HepG2 (cell line): ENCODE measurements at regions not wholly inside any gene's neighbourhood (a gene's known extent, or its start where the extent isn't known, plus 50 kb on each side); places are given as distances from the start of the nearest gene placed in this dataset.

Source experiments
- CHD2 ChIP-seq: IDR thresholded peaks from 2 replicates; pipeline ENCODE4 v1.6.1; 2011; ENCODE audit warnings: low read depth, low read length, improper control_type of control experiment
- CTCF ChIP-seq: sonication (generic); formaldehyde crosslinking; IDR thresholded peaks from 2 replicates; pipeline ENCODE4 v1.5.0; 2020; ENCODE audit warnings: mild to moderate bottlenecking, missing genetic modification reagents, moderate library complexity
- FOXM1 ChIP-seq: sonication (generic); formaldehyde crosslinking; IDR thresholded peaks from 2 replicates; pipeline ENCODE4 v1.5.0; 2020; ENCODE audit warnings: missing genetic modification reagents
- GATAD2A ChIP-seq: IDR thresholded peaks from 2 replicates; pipeline ENCODE4 v1.6.1; 2016
- GZF1 ChIP-seq: sonication (generic); formaldehyde crosslinking; IDR thresholded peaks from 2 replicates; pipeline ENCODE4 v1.5.1; 2020; ENCODE audit warnings: mild to moderate bottlenecking, missing genetic modification reagents
- POLR2A ChIP-seq, 2 experiments: IDR thresholded peaks; 2 replicates each; pipeline ENCODE4 v1.6.1; 2011; ENCODE audit warnings: low read depth in 2 of 2, low read length in 2 of 2, mild to moderate bottlenecking in 1 of 2, moderate library complexity in 1 of 2; ENCODE audit not compliant: insufficient read depth in 1 of 2
- PRMT3 ChIP-seq: sonication (generic); formaldehyde crosslinking; IDR thresholded peaks from 2 replicates; pipeline ENCODE4 v1.8.1; 2022; ENCODE audit warnings: low read depth, mild to moderate bottlenecking, moderate library complexity, missing genetic modification reagents, borderline replicate concordance
- SMARCC2 ChIP-seq: fragments of 450-650 bp; IDR thresholded peaks from 2 replicates; pipeline ENCODE4 v1.6.1; 2017; ENCODE audit warnings: antibody characterized with exemption, mild to moderate bottlenecking
- ZNF431 ChIP-seq: sonication (generic); formaldehyde crosslinking; IDR thresholded peaks from 2 replicates; pipeline ENCODE4 v1.9.0; 2022; ENCODE audit warnings: missing genetic modification reagents, low read depth, mild to moderate bottlenecking, borderline replicate concordance
- ZNF501 ChIP-seq: sonication (generic); formaldehyde crosslinking; IDR thresholded peaks from 2 replicates; pipeline ENCODE4 v1.5.1; 2020; ENCODE audit warnings: mild to moderate bottlenecking, moderate library complexity, missing genetic modification reagents
- ZNF790 ChIP-seq: sonication (generic); formaldehyde crosslinking; IDR thresholded peaks from 2 replicates; pipeline ENCODE4 v1.8.0; 2022; ENCODE audit warnings: missing genetic modification reagents, mild to moderate bottlenecking, borderline replicate concordance
- ZSCAN5A ChIP-seq: sonication (generic); formaldehyde crosslinking; IDR thresholded peaks from 2 replicates; pipeline ENCODE4 v1.8.0; 2022; ENCODE audit warnings: mild to moderate bottlenecking, missing genetic modification reagents, borderline replicate concordance

DNA sequence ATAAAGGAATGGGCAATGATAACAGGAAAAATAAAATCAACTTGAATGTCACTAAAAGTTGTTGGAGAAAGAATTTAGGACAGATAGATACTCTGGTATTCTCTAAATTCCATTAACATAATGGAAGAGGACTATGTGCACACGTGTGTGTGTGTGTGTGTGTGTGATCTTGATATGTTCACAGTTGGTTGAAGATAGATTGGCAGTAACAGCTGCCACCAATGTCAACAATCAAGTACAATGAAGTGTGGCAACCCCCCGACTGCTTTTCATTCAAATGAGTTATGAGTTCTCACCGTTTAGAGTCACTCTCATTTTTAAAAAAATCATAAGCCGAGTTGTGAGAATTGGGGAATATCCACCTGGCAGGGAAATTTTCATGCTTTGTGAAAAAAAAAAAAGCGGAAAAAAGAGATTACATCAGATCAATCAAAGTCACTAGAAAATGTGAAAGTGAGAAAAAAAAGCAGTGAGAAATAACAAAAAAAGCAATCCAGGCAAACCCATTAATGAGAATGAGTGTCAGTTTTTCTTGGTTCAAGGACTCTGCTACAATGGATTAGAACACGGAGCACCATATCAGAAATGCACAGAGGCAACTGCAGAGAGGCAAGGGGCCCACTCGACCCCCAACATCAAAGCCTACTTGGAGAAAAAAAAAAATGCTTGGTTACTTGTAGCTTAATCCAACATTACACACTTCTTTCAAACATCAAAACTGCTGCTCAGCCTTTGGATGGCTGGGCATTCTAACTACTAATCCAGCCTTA, 414.9 kb upstream of the PITX2 start:
- TF ChIP-seq POLR2A (IDR thresholded peaks at IDR 0.05; ENCODE audit: insufficient read depth in 1 of 2, low read depth in 2 of 2, low read length in 2 of 2) (no peak), ZSCAN5A (CRISPR knock-in tag) (no peak), FOXM1 (CRISPR knock-in tag) (no peak), ZNF790 (CRISPR knock-in tag) (no peak), SMARCC2 (no peak), CTCF (CRISPR knock-in tag) (no peak), GATAD2A (CRISPR knock-in tag) (no peak), ZNF501 (CRISPR knock-in tag) (no peak), PRMT3 (no peak), ZNF431 (no peak), CHD2 (no peak), GZF1 (CRISPR knock-in tag) (no peak)
